GM19238 (cell line): ENCODE measurements at regions not wholly inside any gene's neighbourhood (a gene's known extent, or its start where the extent isn't known, plus 50 kb on each side); places are given as distances from the start of the nearest gene placed in this dataset.
"Not testable (repeated sequence)": the region's sequence is repeated elsewhere in the genome, so short reads cannot be mapped to it uniquely, and the experiment has no call there.

ENCODE experiments used
- DNase-seq: peaks from one replicate; pipeline ENCODE4 v3.0.0; 2011; ENCODE audit warnings: low spot score; ENCODE audit not compliant: insufficient read length

GRCh38 chr1:232319518-232320210 is 310.3 kb downstream of the SIPA1L2 start:
- no peak for DNase-seq

GRCh38 chr1:232319072-232319471 is 310.9 kb downstream of the SIPA1L2 start:
- DNase-seq, result no peak

- no peak for DNase-seq
Measured at GRCh38 chr1:232318143-232318542, 311.8 kb downstream of the SIPA1L2 start.

- no peak for DNase-seq
Measured at GRCh38 chr1:232317350-232317749, 312.6 kb downstream of the SIPA1L2 start.

GRCh38 chr1:232316864-232317263 is 313.1 kb downstream of the SIPA1L2 start:
- no peak for DNase-seq

GRCh38 chr1:232313876-232314275 is 316.1 kb downstream of the SIPA1L2 start:
- not testable (repeated sequence) for DNase-seq

GRCh38 chr1:232310541-232310940 is 319.4 kb downstream of the SIPA1L2 start:
- no peak for DNase-seq

GRCh38 chr1:232308616-232309015 is 321.3 kb downstream of the SIPA1L2 start:
- no peak for DNase-seq

- no peak for DNase-seq
Measured at GRCh38 chr1:232307296-232308017, 322.5 kb downstream of the SIPA1L2 start.

GRCh38 chr1:232306269-232306961 is 323.5 kb downstream of the SIPA1L2 start:
- no peak for DNase-seq

GRCh38 chr1:232305050-232305449 is 324.9 kb downstream of the SIPA1L2 start:
- DNase-seq, result no peak

GRCh38 chr1:232303222-232303620 is 326.7 kb downstream of the SIPA1L2 start:
- DNase-seq, result no peak

- no peak for DNase-seq
Measured at GRCh38 chr1:232302376-232303221, 327.3 kb downstream of the SIPA1L2 start.

- DNase-seq, result no peak
Measured at GRCh38 chr1:232301246-232301645, 328.7 kb downstream of the SIPA1L2 start.

GRCh38 chr1:232300466-232300865 is 329.5 kb downstream of the SIPA1L2 start:
- DNase-seq, result no peak

- DNase-seq, result no peak
Measured at GRCh38 chr1:232296461-232296860, 333.5 kb downstream of the SIPA1L2 start.

- DNase-seq, result no peak
Measured at GRCh38 chr1:232293361-232293760, 336.6 kb downstream of the SIPA1L2 start.

- no peak for DNase-seq
Measured at GRCh38 chr1:232292818-232293217, 337.1 kb downstream of the SIPA1L2 start.

GRCh38 chr1:232292239-232292638 is 337.7 kb downstream of the SIPA1L2 start:
- DNase-seq, result no peak

GRCh38 chr1:232291681-232292080 is 338.3 kb downstream of the SIPA1L2 start:
- no peak for DNase-seq

- DNase-seq, result no peak
Measured at GRCh38 chr1:232291261-232291660, 338.7 kb downstream of the SIPA1L2 start.
